Activated naive CD8-positive, alpha-beta T cell (primary cell): ENCODE measurements at regions not wholly inside any gene's neighbourhood (a gene's known extent, or its start where the extent isn't known, plus 50 kb on each side); places are given as distances from the start of the nearest gene placed in this dataset.

ENCODE experiments used
- H3K27ac Mint-ChIP-seq: one replicate; pipeline ENCODE4 v1.8.0; 2021; ENCODE audit warnings: mixed read lengths
- H3K27me3 Mint-ChIP-seq: one replicate; pipeline ENCODE4 v1.8.0; 2021; ENCODE audit warnings: mixed read lengths
- H3K36me3 Mint-ChIP-seq: one replicate; pipeline ENCODE4 v1.8.0; 2021; ENCODE audit warnings: mixed read lengths
- H3K4me1 Mint-ChIP-seq: one replicate; pipeline ENCODE4 v1.8.0; 2021; ENCODE audit warnings: low read depth, mixed read lengths
- H3K4me3 Mint-ChIP-seq: one replicate; pipeline ENCODE4 v1.8.0; 2021; ENCODE audit warnings: mild to moderate bottlenecking, mixed read lengths
- H3K9me3 Mint-ChIP-seq: one replicate; pipeline ENCODE4 v1.8.0; 2021; ENCODE audit warnings: low read depth, mixed read lengths

DNA sequence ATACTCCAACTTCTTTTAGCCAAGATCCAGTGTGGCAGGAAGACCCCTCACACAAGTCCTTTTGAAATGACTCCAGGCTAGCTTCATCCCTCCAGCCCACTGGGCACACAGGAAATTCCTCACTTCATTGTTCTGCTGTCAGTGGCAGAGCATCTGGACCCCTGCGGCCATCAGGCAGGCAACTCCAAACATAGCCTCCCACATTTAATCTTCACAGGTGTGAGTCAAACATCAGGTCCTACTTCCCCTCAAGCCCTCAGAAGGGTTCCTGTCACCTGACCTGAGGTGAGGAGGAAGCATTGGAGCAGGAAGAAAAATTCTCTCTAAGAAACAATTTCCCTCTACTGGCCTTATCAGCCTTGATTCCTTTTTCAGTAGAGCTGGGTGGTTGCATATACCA is 51.1 kb upstream of the C1GALT1 start:
- no peaks in the 10 kb centered on the region for H3K9me3 Mint-ChIP-seq
- H3K36me3 Mint-ChIP-seq, result no peaks in the 10 kb centered on the region
- no peaks in the 10 kb centered on the region for H3K27me3 Mint-ChIP-seq
- H3K4me1 Mint-ChIP-seq, result peaks cover 14% of the 10 kb centered on the region
- H3K4me3 Mint-ChIP-seq, result no peak overlapping the region
- H3K27ac Mint-ChIP-seq, result no peak overlapping the region
